Gastrocnemius medialis (tissue), 4 donors: ENCODE measurements at regions not wholly inside any gene's neighbourhood (a gene's known extent, or its start where the extent isn't known, plus 50 kb on each side); places are given as distances from the start of the nearest gene placed in this dataset.

ENCODE experiments used
- CTCF ChIP-seq, 5 experiments: fragments of 450-650 bp in 3 of 5; fragments of 200-600 bp in 2 of 5; sonication (generic) in 2 of 5; IDR thresholded peaks in 4 of 5; conservative IDR thresholded peaks in 1 of 5; 1 replicate in 4 of 5; 2 replicates in 1 of 5; pipeline ENCODE4 v1.5.1; 2016 to 2019; ENCODE audit warnings: antibody characterized with exemption in 5 of 5, mild to moderate bottlenecking in 3 of 5, moderate library complexity in 3 of 5
- POLR2A ChIP-seq, 2 donors: fragments of 450-650 bp; IDR thresholded peaks; one replicate each; pipeline ENCODE4 v1.6.1; 2017; ENCODE audit warnings: antibody characterized with exemption in 2 of 2, mild to moderate bottlenecking in 2 of 2, moderate library complexity in 2 of 2

DNA sequence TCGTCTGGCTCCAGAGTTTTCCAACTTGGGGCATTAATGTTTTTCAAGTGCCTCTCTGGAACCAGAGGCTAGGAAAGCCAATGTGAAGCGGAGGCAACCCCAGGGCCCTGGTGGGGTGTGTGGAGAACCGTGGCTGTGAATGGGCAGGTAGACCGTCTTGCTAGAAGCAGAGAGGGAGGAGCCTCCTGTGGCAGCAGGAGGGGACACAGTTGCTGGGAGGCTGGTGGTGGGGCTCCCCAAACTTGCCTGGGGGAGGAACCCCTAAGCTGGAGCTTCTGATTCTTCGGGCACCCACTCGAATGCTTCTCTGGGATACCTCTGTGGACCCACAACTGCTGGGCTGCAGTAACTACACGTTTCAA lies 65.3 kb upstream of the APCDD1L start:
- TF ChIP-seq CTCF (IDR thresholded peaks at IDR 0.05 in 4 of 5, conservative IDR thresholded peaks at IDR 0.05 in 1 of 5) (no peak), POLR2A (IDR thresholded peaks at IDR 0.05) (no peak)
